ENCODE measurements at regions not wholly inside any gene's neighbourhood (a gene's known extent, or its start where the extent isn't known, plus 50 kb on each side); places are given as distances from the start of the nearest gene placed in this dataset.

- DNase-seq (ENCODE audit: low read depth): no peak
Measured at GRCh38 chr10:90328459-90328858, 529.4 kb downstream of the HTR7 start.

DNA sequence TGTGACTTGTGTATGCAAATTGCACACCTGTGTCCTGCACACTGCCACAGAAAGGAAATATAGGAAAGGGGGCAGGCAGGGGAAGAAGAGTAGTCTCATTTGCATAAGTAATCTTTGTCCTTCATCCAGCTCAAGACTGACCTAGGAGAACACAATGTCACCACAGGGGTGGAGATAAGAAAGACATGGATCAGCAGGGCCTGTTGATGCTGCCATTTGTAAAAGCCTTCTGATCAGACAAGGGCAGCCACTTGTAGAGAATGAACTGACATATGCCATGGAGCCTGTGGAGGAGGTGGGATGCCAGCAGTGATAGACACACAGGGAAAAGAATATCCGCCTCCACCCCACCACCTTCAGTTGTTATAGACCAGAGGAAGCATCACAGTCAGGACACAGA lies 528.9 kb downstream of the HTR7 start:
- no peak for DNase-seq (ENCODE audit: low read depth)

GRCh38 chr10:90337316-90337715 lies 520.5 kb downstream of the HTR7 start:
- DNase-seq (ENCODE audit: low read depth): no peak

DNA sequence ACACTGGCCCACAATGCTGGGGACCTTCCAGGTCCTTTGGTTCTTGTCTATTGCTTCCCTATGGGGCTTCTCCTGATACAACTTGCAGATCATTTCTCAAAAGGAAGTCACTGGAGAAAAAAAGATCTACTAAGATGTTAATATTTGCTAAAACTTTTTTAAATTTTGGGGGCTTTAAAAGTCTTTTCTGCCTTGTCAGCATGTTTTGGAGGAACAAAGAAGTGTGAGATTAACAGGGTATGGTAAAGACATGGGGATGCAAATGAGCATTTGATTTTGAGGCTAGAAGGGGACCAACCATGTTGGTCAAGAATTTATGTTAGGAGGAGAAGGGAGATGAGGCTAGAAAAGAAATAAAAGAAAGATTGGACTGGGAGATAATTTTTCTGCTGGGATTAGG lies 515.4 kb downstream of the HTR7 start:
- DNase-seq (ENCODE audit: low read depth): no peak

GRCh38 chr10:90344226-90344625 lies 513.6 kb downstream of the HTR7 start:
- no peak for DNase-seq (ENCODE audit: low read depth)

- DNase-seq (ENCODE audit: low read depth): no peak
Measured at GRCh38 chr10:90347239-90347638, 510.6 kb downstream of the HTR7 start.

GRCh38 chr10:90350122-90350521 lies 507.7 kb downstream of the HTR7 start:
- no peak for DNase-seq (ENCODE audit: low read depth)

GRCh38 chr10:90352288-90352687 lies 505.6 kb downstream of the HTR7 start:
- no peak for DNase-seq (ENCODE audit: low read depth)

DNA sequence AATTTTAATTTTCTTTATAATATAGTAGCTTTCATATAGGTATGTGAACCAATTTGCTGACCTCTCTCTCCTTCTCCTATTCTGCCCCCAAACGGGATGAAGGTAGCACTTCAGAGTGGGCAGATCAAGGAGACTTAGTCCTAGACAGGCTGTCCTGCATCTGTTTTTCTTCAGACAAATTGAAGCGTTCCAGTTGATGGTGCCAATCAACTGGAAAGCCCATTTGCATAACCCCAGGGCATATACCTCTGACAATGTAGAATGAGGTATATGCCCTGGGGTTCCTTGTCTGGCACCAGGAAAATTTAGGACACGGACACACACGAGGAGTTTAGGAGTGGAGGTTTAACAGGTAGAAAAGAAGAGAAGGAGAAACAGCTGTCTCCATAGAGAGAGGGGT lies 502.9 kb downstream of the HTR7 start:
- no peak for DNase-seq (ENCODE audit: low read depth)

GRCh38 chr10:90363799-90364483 lies 493.9 kb downstream of the HTR7 start:
- no peak for DNase-seq (ENCODE audit: low read depth)

DNA sequence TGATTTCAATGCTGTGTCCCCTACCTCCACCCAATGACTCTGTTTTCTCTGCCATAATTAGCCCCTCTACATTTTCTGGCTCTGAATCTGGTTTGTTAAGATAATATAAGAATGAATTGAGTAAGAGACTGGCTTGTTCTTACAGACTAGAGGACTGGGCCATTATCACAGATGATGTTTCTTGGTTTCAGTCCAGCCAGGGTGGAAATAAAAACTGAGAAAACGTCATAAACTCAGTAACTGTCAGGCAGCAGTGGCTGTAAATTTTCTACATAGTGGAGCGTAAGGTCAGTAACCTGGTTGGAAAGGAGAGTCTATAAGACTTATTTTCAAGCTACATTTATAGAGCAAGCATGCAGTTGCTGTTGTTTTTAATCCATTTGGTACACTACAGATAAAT lies 485.4 kb downstream of the HTR7 start:
- no peak for DNase-seq (ENCODE audit: low read depth)

GRCh38 chr10:90373911-90374310 lies 483.9 kb downstream of the HTR7 start:
- no peak for DNase-seq (ENCODE audit: low read depth)

DNA sequence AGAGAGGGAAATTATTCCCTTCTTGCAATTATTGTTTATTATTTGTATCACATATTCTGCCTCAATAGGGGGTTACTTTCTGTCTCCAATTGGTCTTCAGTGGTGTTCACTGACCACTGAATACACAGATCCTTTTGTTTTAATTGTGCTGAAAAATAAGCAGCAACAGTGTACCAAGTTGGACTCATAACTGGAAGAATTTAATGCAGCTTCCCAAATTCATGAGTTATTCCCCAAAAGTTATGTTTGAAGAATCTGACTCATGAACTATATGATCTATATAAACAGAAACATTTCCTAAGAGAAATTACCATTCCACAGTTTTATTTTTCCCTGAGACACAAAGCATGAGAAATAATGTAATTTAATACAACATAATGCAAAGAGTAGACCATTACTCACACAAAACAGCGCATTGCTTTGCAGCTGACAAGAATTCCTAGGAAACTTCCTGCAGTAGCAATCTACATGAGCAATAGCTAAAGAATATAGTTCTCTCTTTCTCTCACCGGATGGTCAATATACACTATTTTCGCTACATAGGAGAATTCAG lies 479.2 kb downstream of the HTR7 start:
- DNase-seq (ENCODE audit: low read depth): no peak

GRCh38 chr10:90381468-90381867 lies 476.4 kb downstream of the HTR7 start:
- no peak for DNase-seq (ENCODE audit: low read depth)

- no peak for DNase-seq (ENCODE audit: low read depth)
Measured at GRCh38 chr10:90389876-90390275, 468.0 kb downstream of the HTR7 start.

DNA sequence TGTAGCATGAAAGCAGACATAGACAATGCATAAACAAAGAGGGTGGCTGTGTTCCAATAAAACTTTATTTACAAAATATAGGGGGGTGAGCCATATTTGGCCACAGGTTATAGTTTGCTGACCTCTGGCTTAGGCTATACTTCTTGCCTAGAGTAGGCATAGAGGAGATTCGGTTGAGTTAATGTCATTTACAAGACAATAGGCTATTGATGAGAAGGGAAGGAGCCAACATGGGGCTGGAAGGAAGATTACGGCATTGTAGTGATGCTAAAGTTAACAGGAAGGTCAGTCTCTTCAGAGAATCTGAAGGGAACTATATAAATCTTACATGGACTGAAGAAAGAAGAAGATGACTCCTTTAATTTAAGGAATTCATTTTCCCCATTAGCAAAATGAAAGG lies 463.5 kb downstream of the HTR7 start:
- DNase-seq (ENCODE audit: low read depth): no peak

- no peak for DNase-seq (ENCODE audit: low read depth)
Measured at GRCh38 chr10:90396721-90397120, 461.1 kb downstream of the HTR7 start.

DNA sequence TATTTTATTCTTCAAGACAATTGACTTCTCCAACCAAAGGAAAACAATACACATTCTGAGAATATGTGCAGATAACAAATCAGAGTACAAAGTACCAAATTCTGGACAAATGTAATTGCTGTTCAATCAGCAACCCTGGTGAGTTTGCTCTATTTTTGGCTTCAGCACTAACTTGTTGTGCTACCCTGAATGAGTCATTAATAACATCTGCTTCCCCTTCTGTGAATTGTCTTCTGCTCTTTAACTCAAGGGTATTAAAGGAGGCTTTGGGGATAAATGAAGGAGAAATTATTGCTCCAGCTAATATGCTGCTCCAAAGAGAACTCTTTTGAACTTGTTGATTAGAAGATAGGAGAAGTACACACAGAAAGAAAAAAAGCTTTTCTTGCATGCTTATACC lies 459.3 kb downstream of the HTR7 start:
- DNase-seq (ENCODE audit: low read depth): no peak

- no peak for DNase-seq (ENCODE audit: low read depth)
Measured at GRCh38 chr10:90399782-90400181, 458.1 kb downstream of the HTR7 start.

DNA sequence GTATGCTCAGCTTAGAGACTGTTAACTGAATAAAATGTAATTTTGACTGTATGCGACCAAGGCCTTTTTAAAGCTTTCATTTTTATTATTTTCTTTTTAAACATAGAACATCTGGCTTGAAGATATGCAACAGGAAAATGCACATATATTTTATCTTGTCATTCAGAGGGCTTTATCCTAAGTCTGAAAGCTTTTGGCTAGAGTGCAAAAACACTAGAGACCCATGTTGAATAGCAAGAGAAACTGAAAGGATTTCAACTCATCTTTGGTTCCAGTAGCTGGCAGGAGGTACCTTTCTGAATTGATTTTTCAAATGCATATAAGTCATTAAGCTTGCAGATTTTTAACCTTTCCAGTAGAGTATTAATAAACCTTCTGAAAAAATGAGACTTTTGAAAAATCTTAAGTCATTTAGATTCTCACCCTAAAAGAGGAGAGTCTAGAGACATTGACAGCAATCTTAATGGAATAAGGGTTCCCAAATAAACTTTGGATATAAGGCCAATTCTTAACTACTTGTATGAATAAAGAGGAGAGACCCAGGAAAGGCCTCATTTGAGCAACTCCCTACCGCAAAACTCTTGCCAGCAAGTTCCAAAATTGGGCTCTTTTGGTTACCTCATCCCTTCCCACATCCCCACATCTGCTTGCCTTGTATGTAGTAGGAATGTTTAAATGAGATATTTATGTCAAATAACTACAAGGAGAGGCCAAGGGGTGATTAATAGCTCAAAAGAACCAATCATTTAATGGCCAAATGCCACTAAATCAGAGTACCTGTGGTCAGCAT lies 454.4 kb downstream of the HTR7 start:
- DNase-seq (ENCODE audit: low read depth): no peak

DNA sequence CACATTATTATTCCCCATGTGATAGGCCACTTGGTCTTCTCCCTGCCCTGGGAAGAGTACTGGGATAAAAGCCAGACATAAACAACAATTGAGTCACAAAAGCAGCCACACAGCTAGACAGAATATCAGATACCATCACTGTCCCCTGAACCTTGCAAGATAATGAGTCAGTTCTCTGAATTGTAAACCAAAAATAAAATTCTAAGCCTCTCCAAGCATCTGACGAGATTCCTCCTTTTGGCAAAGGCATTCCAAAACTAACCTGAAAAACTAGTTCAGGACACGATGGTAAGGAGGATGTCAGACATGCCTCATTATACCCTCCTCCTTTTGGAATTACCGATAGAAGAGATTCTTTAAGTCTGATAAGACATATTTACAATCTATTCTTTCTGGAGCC lies 450.7 kb downstream of the HTR7 start:
- DNase-seq (ENCODE audit: low read depth): no peak

GRCh38 chr10:90407851-90408250 lies 450.0 kb downstream of the HTR7 start:
- no peak for DNase-seq (ENCODE audit: low read depth)

GRCh38 chr10:90412582-90412981 lies 445.3 kb downstream of the HTR7 start:
- DNase-seq (ENCODE audit: low read depth): no peak

GRCh38 chr10:90413196-90413595 lies 444.6 kb downstream of the HTR7 start:
- no peak for DNase-seq (ENCODE audit: low read depth)

Measured in stimulated activated CD8-positive, alpha-beta memory T cell treated with anti-CD3 and anti-CD28 coated beads, Interleukin-15, amount 100 ng/mL, for 24 hours (primary cell).